ENCODE measurements at regions not wholly inside any gene's neighbourhood (a gene's known extent, or its start where the extent isn't known, plus 50 kb on each side); places are given as distances from the start of the nearest gene placed in this dataset.

DNA sequence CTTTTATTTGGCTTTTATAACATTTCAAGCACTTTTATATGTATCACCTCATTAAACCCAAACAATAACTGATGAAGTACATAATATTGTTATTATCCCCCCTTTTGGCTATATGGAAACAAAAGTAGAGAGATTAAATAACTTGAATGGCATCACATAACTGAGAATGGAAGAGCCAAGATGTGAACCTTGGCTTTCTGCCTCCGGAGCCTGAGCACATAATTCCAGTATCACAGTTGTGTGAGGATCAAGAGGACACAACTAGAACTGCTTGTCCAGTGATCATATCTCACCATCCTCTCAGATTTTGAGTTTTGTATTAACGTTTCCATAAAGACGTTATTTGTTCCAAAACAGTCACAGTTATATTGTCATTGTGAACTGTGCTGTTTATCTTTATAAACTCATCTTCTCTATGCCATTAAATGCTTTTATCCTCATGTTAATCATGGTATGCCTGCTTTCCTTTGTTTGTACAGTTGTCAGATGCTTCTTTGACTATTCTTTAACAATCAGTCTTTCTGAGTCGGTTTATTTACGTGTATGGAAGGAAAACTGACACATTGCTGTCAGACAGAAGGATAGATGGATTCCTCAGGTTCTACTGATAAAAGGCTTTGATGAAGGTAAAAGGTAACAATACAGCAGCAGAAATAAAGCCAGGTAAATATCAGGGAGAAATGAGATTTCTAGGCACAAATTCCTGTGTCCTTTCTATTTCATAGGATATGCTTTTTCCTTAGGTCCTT is 92.0 kb upstream of the FAM13C start:
- H3K79me2 ChIP-seq (ENCODE audit: low read length): no peaks in the 10 kb centered on the region
- H4K20me1 ChIP-seq (ENCODE audit: insufficient read depth, low read length): no peaks in the 10 kb centered on the region
- H3K27ac ChIP-seq (ENCODE audit: low read length): no peak overlapping the region
- H3K9me2 ChIP-seq (replicated peaks; ENCODE audit: insufficient read depth, low read length): no peaks in the 10 kb centered on the region
- DNase-seq: no peak
- H3F3A ChIP-seq (ENCODE audit: insufficient read depth, low read length): no peaks in the 10 kb centered on the region
- no peak overlapping the region for H3K9ac ChIP-seq (ENCODE audit: low read length)
- no peak overlapping the region for H2AFZ ChIP-seq (ENCODE audit: low read length)
- H3K4me1 ChIP-seq (ENCODE audit: low read length): no peaks in the 10 kb centered on the region
- H3K36me3 ChIP-seq (replicated peaks; ENCODE audit: insufficient read depth, low read length): no peaks in the 10 kb centered on the region
- TF ChIP-seq EZH2phosphoT487 (IDR thresholded peaks at IDR 0.05; ENCODE audit: low read length): no peak
- TF ChIP-seq EZH2 (optimal IDR thresholded peaks at IDR 0.05; ENCODE audit: low read depth, low read length): no peak
- TF ChIP-seq CTCF (IDR thresholded peaks at IDR 0.05; ENCODE audit: low read length): no peak
- H3K4me3 ChIP-seq (ENCODE audit: low read length): no peak overlapping the region
- no peak overlapping the region for H3K4me2 ChIP-seq (ENCODE audit: low read depth, low read length)
- H3K9me3 ChIP-seq (replicated peaks; ENCODE audit: insufficient read depth, low read length): no peaks in the 10 kb centered on the region
- no peaks in the 10 kb centered on the region for H3K27me3 ChIP-seq (replicated peaks; ENCODE audit: insufficient read depth, low read length)

- Histone ChIP-seq H3K36me3 (replicated peaks; ENCODE audit: insufficient read depth, low read length) (no peaks in the 10 kb centered on the region), H3K9ac (ENCODE audit: low read length) (no peak overlapping the region), H3K79me2 (ENCODE audit: low read length) (no peaks in the 10 kb centered on the region), H3K4me3 (ENCODE audit: low read length) (no peak overlapping the region), H3K4me1 (ENCODE audit: low read length) (no peaks in the 10 kb centered on the region), H3K4me2 (ENCODE audit: low read depth, low read length) (no peak overlapping the region), H3K27me3 (replicated peaks; ENCODE audit: insufficient read depth, low read length) (no peaks in the 10 kb centered on the region), H3K9me3 (replicated peaks; ENCODE audit: insufficient read depth, low read length) (no peaks in the 10 kb centered on the region), H3K9me2 (replicated peaks; ENCODE audit: insufficient read depth, low read length) (no peaks in the 10 kb centered on the region), H3F3A (ENCODE audit: insufficient read depth, low read length) (no peaks in the 10 kb centered on the region), H2AFZ (ENCODE audit: low read length) (no peak overlapping the region), H3K27ac (ENCODE audit: low read length) (no peak overlapping the region), H4K20me1 (ENCODE audit: insufficient read depth, low read length) (no peaks in the 10 kb centered on the region)
- DNase-seq: no peak
- no peak for TF ChIP-seq CTCF (IDR thresholded peaks at IDR 0.05; ENCODE audit: low read length)
- no peak for TF ChIP-seq EZH2 (optimal IDR thresholded peaks at IDR 0.05; ENCODE audit: low read depth, low read length)
- no peak for TF ChIP-seq EZH2phosphoT487 (IDR thresholded peaks at IDR 0.05; ENCODE audit: low read length)
Observed at GRCh38 chr10:59448616-59449015, 86.3 kb upstream of the FAM13C start.

GRCh38 chr10:59435707-59436106 is 73.4 kb upstream of the FAM13C start:
- no peak overlapping the region for H3K9ac ChIP-seq (ENCODE audit: low read length)

More at GRCh38 chr10:59435707-59436106, 73.4 kb upstream of the FAM13C start:
- Histone ChIP-seq H3K4me1 (ENCODE audit: low read length) (no peaks in the 10 kb centered on the region), H2AFZ (ENCODE audit: low read length) (no peak overlapping the region), H3K4me3 (ENCODE audit: low read length) (no peak overlapping the region), H3K9me3 (replicated peaks; ENCODE audit: insufficient read depth, low read length) (no peaks in the 10 kb centered on the region), H3K36me3 (replicated peaks; ENCODE audit: insufficient read depth, low read length) (no peaks in the 10 kb centered on the region), H3K9me2 (replicated peaks; ENCODE audit: insufficient read depth, low read length) (no peaks in the 10 kb centered on the region), H3K27ac (ENCODE audit: low read length) (no peak overlapping the region), H3K4me2 (ENCODE audit: low read depth, low read length) (no peak overlapping the region), H3K79me2 (ENCODE audit: low read length) (no peaks in the 10 kb centered on the region), H4K20me1 (ENCODE audit: insufficient read depth, low read length) (no peaks in the 10 kb centered on the region), H3K27me3 (replicated peaks; ENCODE audit: insufficient read depth, low read length) (no peaks in the 10 kb centered on the region), H3F3A (ENCODE audit: insufficient read depth, low read length) (no peaks in the 10 kb centered on the region)
- no peak for TF ChIP-seq EZH2 (optimal IDR thresholded peaks at IDR 0.05; ENCODE audit: low read depth, low read length)
- no peak for TF ChIP-seq CTCF (IDR thresholded peaks at IDR 0.05; ENCODE audit: low read length)
- TF ChIP-seq EZH2phosphoT487 (IDR thresholded peaks at IDR 0.05; ENCODE audit: low read length): no peak
- no peak for DNase-seq

Measured in MM.1S (cell line).